ENCODE measurements at regions not wholly inside any gene's neighbourhood (a gene's known extent, or its start where the extent isn't known, plus 50 kb on each side); places are given as distances from the start of the nearest gene placed in this dataset.

GRCh38 chr3:22994781-22995180 lies 208.3 kb upstream of the UBE2E2 start:
- Histone ChIP-seq H3K9me3 (ENCODE audit: control insufficient read depth, insufficient read depth, low read length) (no peaks in the 10 kb centered on the region), H3K4me3 (ENCODE audit: low read length) (no peak overlapping the region), H3K4me1 (ENCODE audit: control insufficient read depth, insufficient read depth, low read length) (no peaks in the 10 kb centered on the region), H3K27me3 (ENCODE audit: control insufficient read depth, insufficient read depth, low read length) (no peaks in the 10 kb centered on the region), H3K27ac (ENCODE audit: low read length) (no peak overlapping the region), H3K36me3 (ENCODE audit: control insufficient read depth, insufficient read depth, low read length) (no peaks in the 10 kb centered on the region)
- WGBS (ENCODE audit: insufficient coverage, insufficient read length), result no CpG with 5 or more reads among the region's 2 CpGs
- no peak for DNase-seq (ENCODE audit: low read depth, low spot score)

GRCh38 chr3:22996920-22997571 lies 206.1 kb upstream of the UBE2E2 start:
- H3K4me1 ChIP-seq (ENCODE audit: control insufficient read depth, insufficient read depth, low read length), result no peaks in the 10 kb centered on the region
- DNase-seq (ENCODE audit: low read depth, low spot score), result no peak
- no peaks in the 10 kb centered on the region for H3K36me3 ChIP-seq (ENCODE audit: control insufficient read depth, insufficient read depth, low read length)
- H3K27me3 ChIP-seq (ENCODE audit: control insufficient read depth, insufficient read depth, low read length), result no peaks in the 10 kb centered on the region
- no CpG with 5 or more reads among the region's 2 CpGs for WGBS (ENCODE audit: insufficient coverage, insufficient read length)
- no peaks in the 10 kb centered on the region for H3K9me3 ChIP-seq (ENCODE audit: control insufficient read depth, insufficient read depth, low read length)
- no peak overlapping the region for H3K27ac ChIP-seq (ENCODE audit: low read length)
- no peak overlapping the region for H3K4me3 ChIP-seq (ENCODE audit: low read length)

GRCh38 chr3:23000371-23000770 lies 202.8 kb upstream of the UBE2E2 start:
- H3K27me3 ChIP-seq (ENCODE audit: control insufficient read depth, insufficient read depth, low read length), result no peaks in the 10 kb centered on the region
- WGBS (ENCODE audit: insufficient coverage, insufficient read length), result no CpG with 5 or more reads among the region's 4 CpGs
- no peak for DNase-seq (ENCODE audit: low read depth, low spot score)
- H3K9me3 ChIP-seq (ENCODE audit: control insufficient read depth, insufficient read depth, low read length), result no peaks in the 10 kb centered on the region
- H3K27ac ChIP-seq (ENCODE audit: low read length), result no peak overlapping the region
- no peaks in the 10 kb centered on the region for H3K4me1 ChIP-seq (ENCODE audit: control insufficient read depth, insufficient read depth, low read length)
- no peak overlapping the region for H3K4me3 ChIP-seq (ENCODE audit: low read length)
- no peaks in the 10 kb centered on the region for H3K36me3 ChIP-seq (ENCODE audit: control insufficient read depth, insufficient read depth, low read length)

- Histone ChIP-seq H3K4me1 (ENCODE audit: control insufficient read depth, insufficient read depth, low read length) (no peaks in the 10 kb centered on the region), H3K27me3 (ENCODE audit: control insufficient read depth, insufficient read depth, low read length) (no peaks in the 10 kb centered on the region), H3K4me3 (ENCODE audit: low read length) (no peak overlapping the region), H3K36me3 (ENCODE audit: control insufficient read depth, insufficient read depth, low read length) (no peaks in the 10 kb centered on the region), H3K27ac (ENCODE audit: low read length) (no peak overlapping the region), H3K9me3 (ENCODE audit: control insufficient read depth, insufficient read depth, low read length) (no peaks in the 10 kb centered on the region)
- WGBS (ENCODE audit: insufficient coverage, insufficient read length), result no CpG with 5 or more reads among the region's 1 CpG
- DNase-seq (ENCODE audit: low read depth, low spot score), result no peak
Measured at GRCh38 chr3:23002151-23002550, 201.0 kb upstream of the UBE2E2 start.

GRCh38 chr3:23002836-23003732 lies 200.0 kb upstream of the UBE2E2 start:
- Histone ChIP-seq H3K27me3 (ENCODE audit: control insufficient read depth, insufficient read depth, low read length) (no peaks in the 10 kb centered on the region), H3K36me3 (ENCODE audit: control insufficient read depth, insufficient read depth, low read length) (no peaks in the 10 kb centered on the region), H3K4me3 (ENCODE audit: low read length) (no peak overlapping the region), H3K9me3 (ENCODE audit: control insufficient read depth, insufficient read depth, low read length) (no peaks in the 10 kb centered on the region), H3K4me1 (ENCODE audit: control insufficient read depth, insufficient read depth, low read length) (no peaks in the 10 kb centered on the region), H3K27ac (ENCODE audit: low read length) (no peak overlapping the region)
- no CpG with 5 or more reads among the region's 15 CpGs for WGBS (ENCODE audit: insufficient coverage, insufficient read length)
- no peak for DNase-seq (ENCODE audit: low read depth, low spot score)

GRCh38 chr3:23003733-23004046 lies 199.4 kb upstream of the UBE2E2 start:
- WGBS (ENCODE audit: insufficient coverage, insufficient read length), result no CpG with 5 or more reads among the region's 4 CpGs
- Histone ChIP-seq H3K9me3 (ENCODE audit: control insufficient read depth, insufficient read depth, low read length) (no peaks in the 10 kb centered on the region), H3K36me3 (ENCODE audit: control insufficient read depth, insufficient read depth, low read length) (no peaks in the 10 kb centered on the region), H3K27ac (ENCODE audit: low read length) (no peak overlapping the region), H3K4me1 (ENCODE audit: control insufficient read depth, insufficient read depth, low read length) (no peaks in the 10 kb centered on the region), H3K27me3 (ENCODE audit: control insufficient read depth, insufficient read depth, low read length) (no peaks in the 10 kb centered on the region), H3K4me3 (ENCODE audit: low read length) (no peak overlapping the region)
- DNase-seq (ENCODE audit: low read depth, low spot score), result no peak

GRCh38 chr3:23004971-23005370 lies 198.2 kb upstream of the UBE2E2 start:
- WGBS (ENCODE audit: insufficient coverage, insufficient read length), result no CpG with 5 or more reads among the region's 5 CpGs
- no peaks in the 10 kb centered on the region for H3K9me3 ChIP-seq (ENCODE audit: control insufficient read depth, insufficient read depth, low read length)
- no peaks in the 10 kb centered on the region for H3K4me1 ChIP-seq (ENCODE audit: control insufficient read depth, insufficient read depth, low read length)
- DNase-seq (ENCODE audit: low read depth, low spot score), result no peak
- H3K36me3 ChIP-seq (ENCODE audit: control insufficient read depth, insufficient read depth, low read length), result no peaks in the 10 kb centered on the region
- H3K27ac ChIP-seq (ENCODE audit: low read length), result no peak overlapping the region
- no peaks in the 10 kb centered on the region for H3K27me3 ChIP-seq (ENCODE audit: control insufficient read depth, insufficient read depth, low read length)
- H3K4me3 ChIP-seq (ENCODE audit: low read length), result no peak overlapping the region

- Histone ChIP-seq H3K27ac (ENCODE audit: low read length) (no peak overlapping the region), H3K36me3 (ENCODE audit: control insufficient read depth, insufficient read depth, low read length) (no peaks in the 10 kb centered on the region), H3K4me1 (ENCODE audit: control insufficient read depth, insufficient read depth, low read length) (0 out of 2 replicates have a peak, but pooled peaks cover 2% of the 10 kb centered on the region), H3K4me3 (ENCODE audit: low read length) (no peak overlapping the region), H3K9me3 (ENCODE audit: control insufficient read depth, insufficient read depth, low read length) (no peaks in the 10 kb centered on the region), H3K27me3 (ENCODE audit: control insufficient read depth, insufficient read depth, low read length) (no peaks in the 10 kb centered on the region)
- no peak for DNase-seq (ENCODE audit: low read depth, low spot score)
- WGBS (ENCODE audit: insufficient coverage, insufficient read length), result no CpG with 5 or more reads among the region's 1 CpG
Measured at GRCh38 chr3:23017801-23018200, 185.3 kb upstream of the UBE2E2 start.

GRCh38 chr3:23019596-23020300 lies 183.4 kb upstream of the UBE2E2 start:
- no peak overlapping the region for H3K4me3 ChIP-seq (ENCODE audit: low read length)
- no peaks in the 10 kb centered on the region for H3K27me3 ChIP-seq (ENCODE audit: control insufficient read depth, insufficient read depth, low read length)
- 0 out of 2 replicates have a peak, but pooled peaks cover 2% of the 10 kb centered on the region for H3K4me1 ChIP-seq (ENCODE audit: control insufficient read depth, insufficient read depth, low read length)
- H3K9me3 ChIP-seq (ENCODE audit: control insufficient read depth, insufficient read depth, low read length), result no peaks in the 10 kb centered on the region
- H3K36me3 ChIP-seq (ENCODE audit: control insufficient read depth, insufficient read depth, low read length), result no peaks in the 10 kb centered on the region
- no CpG with 5 or more reads among the region's 4 CpGs for WGBS (ENCODE audit: insufficient coverage, insufficient read length)
- no peak for DNase-seq (ENCODE audit: low read depth, low spot score)
- H3K27ac ChIP-seq (ENCODE audit: low read length), result no peak overlapping the region

- no peak overlapping the region for H3K4me3 ChIP-seq (ENCODE audit: low read length)
- DNase-seq (ENCODE audit: low read depth, low spot score), result no peak
- WGBS (ENCODE audit: insufficient coverage, insufficient read length), result no CpG with 5 or more reads among the region's 2 CpGs
Measured at GRCh38 chr3:23028294-23028693, 174.8 kb upstream of the UBE2E2 start.

More at GRCh38 chr3:23028294-23028693, 174.8 kb upstream of the UBE2E2 start:
- no peaks in the 10 kb centered on the region for H3K9me3 ChIP-seq (ENCODE audit: control insufficient read depth, insufficient read depth, low read length)
- H3K4me1 ChIP-seq (ENCODE audit: control insufficient read depth, insufficient read depth, low read length), result no peaks in the 10 kb centered on the region
- H3K27ac ChIP-seq (ENCODE audit: low read length), result no peak overlapping the region
- no peaks in the 10 kb centered on the region for H3K36me3 ChIP-seq (ENCODE audit: control insufficient read depth, insufficient read depth, low read length)
- no peaks in the 10 kb centered on the region for H3K27me3 ChIP-seq (ENCODE audit: control insufficient read depth, insufficient read depth, low read length)
